ENCODE measurements at regions not wholly inside any gene's neighbourhood (a gene's known extent, or its start where the extent isn't known, plus 50 kb on each side); places are given as distances from the start of the nearest gene placed in this dataset.

DNA sequence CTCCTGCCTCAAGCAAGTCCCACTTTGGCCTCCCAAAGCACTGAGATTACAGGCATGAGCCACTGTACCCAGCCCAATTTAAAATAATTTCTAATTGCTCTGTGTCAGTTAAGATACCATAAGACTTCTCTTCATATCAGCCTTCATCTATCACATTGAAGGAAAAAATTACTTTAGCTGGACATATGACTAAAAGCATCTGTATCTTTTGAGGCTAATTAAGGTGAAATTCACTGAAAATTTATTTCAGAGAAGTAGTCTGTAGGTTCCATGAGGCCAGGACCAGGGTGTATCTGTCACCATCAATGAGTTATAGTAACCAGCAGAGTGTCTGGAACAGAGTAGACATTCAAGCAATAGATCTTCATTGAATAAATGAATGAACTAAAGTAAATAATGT is 205.2 kb upstream of the PHYHIPL start:
- TF ChIP-seq POLR2A (IDR thresholded peaks at IDR 0.05; ENCODE audit: low read depth, low read length) (no peak), PAX5 (IDR thresholded peaks at IDR 0.05; ENCODE audit: insufficient read depth, low read length, severe bottlenecking) (no peak), TAF1 (IDR thresholded peaks at IDR 0.05; ENCODE audit: low read depth, low read length) (no peak), POLR2AphosphoS5 (IDR thresholded peaks at IDR 0.05; ENCODE audit: low read depth, low read length) (no peak)

Measured in GM12891 (cell line).